ENCODE measurements at regions not wholly inside any gene's neighbourhood (a gene's known extent, or its start where the extent isn't known, plus 50 kb on each side); places are given as distances from the start of the nearest gene placed in this dataset.
A peak's percentile ranks its signal among the peaks of the same experiment; 100 is the strongest.

DNA sequence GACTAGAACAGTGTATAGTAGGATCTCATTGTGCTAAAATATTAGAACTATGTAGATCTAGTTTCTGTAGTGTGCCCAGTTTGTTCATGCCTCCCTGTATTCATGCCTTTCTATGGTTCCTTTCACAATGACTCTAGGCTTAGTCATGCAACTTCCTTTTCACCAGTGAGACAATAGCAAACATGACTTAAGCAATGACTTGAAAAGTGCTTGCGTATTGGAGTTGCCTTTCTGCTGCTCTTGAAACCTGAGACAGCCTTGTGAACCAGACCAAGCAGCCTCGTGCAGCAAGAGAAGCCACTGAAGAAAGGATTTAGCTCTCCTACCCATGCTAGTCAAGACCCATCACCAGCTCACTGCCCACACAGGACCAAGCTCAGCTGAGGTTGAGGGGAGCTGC is 294.5 kb upstream of the TAS2R1 start:
- H3K36me3 Mint-ChIP-seq (ENCODE audit: low read depth, unreplicated experiment), result no peaks in the 10 kb centered on the region
- H3K4me3 Mint-ChIP-seq (ENCODE audit: unreplicated experiment), result no peak overlapping the region
- TF ChIP-seq, protein P1, sequence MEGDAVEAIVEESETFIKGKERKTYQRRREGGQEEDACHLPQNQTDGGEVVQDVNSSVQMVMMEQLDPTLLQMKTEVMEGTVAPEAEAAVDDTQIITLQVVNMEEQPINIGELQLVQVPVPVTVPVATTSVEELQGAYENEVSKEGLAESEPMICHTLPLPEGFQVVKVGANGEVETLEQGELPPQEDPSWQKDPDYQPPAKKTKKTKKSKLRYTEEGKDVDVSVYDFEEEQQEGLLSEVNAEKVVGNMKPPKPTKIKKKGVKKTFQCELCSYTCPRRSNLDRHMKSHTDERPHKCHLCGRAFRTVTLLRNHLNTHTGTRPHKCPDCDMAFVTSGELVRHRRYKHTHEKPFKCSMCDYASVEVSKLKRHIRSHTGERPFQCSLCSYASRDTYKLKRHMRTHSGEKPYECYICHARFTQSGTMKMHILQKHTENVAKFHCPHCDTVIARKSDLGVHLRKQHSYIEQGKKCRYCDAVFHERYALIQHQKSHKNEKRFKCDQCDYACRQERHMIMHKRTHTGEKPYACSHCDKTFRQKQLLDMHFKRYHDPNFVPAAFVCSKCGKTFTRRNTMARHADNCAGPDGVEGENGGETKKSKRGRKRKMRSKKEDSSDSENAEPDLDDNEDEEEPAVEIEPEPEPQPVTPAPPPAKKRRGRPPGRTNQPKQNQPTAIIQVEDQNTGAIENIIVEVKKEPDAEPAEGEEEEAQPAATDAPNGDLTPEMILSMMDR (IDR thresholded peaks at IDR 0.05; ENCODE audit: unreplicated experiment), result no peak
- DNase-seq (ENCODE audit: low spot score), result no peak
- peaks cover 11% of the 10 kb centered on the region for H3K4me1 Mint-ChIP-seq (ENCODE audit: unreplicated experiment)
- H3K9me3 Mint-ChIP-seq (ENCODE audit: unreplicated experiment), result peaks cover 3% of the 10 kb centered on the region
- no peaks in the 10 kb centered on the region for H3K27me3 Mint-ChIP-seq (ENCODE audit: unreplicated experiment)
- H3K27ac Mint-ChIP-seq (ENCODE audit: unreplicated experiment), result no peak overlapping the region

DNA sequence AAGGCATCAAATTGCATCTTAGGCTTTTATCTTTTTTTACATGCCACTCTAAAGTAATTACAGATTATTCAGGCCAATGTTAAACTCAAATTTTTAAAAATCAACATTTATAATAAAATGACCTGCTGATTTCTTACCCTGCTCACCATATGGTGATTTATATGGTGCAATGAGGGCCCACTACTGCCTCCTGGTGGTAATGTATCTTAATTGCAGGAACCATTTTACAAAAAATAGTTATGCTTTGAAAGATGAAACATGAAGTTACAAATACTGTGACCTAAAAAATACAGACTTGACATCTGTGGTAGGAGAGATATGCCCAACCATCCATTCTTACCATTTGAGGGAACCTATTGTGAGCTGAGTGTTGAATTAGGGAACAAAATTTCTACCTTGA is 292.6 kb upstream of the TAS2R1 start:
- Mint-ChIP-seq H3K27me3 (ENCODE audit: unreplicated experiment) (no peaks in the 10 kb centered on the region), H3K27ac (ENCODE audit: unreplicated experiment) (no peak overlapping the region), H3K36me3 (ENCODE audit: low read depth, unreplicated experiment) (no peaks in the 10 kb centered on the region), H3K4me3 (ENCODE audit: unreplicated experiment) (no peak overlapping the region), H3K9me3 (ENCODE audit: unreplicated experiment) (peaks cover 3% of the 10 kb centered on the region), H3K4me1 (ENCODE audit: unreplicated experiment) (peaks cover 4% of the 10 kb centered on the region)
- no peak for DNase-seq (ENCODE audit: low spot score)
- TF ChIP-seq, protein P1 (IDR thresholded peaks at IDR 0.05; ENCODE audit: unreplicated experiment), result peak; percentile 72

DNA sequence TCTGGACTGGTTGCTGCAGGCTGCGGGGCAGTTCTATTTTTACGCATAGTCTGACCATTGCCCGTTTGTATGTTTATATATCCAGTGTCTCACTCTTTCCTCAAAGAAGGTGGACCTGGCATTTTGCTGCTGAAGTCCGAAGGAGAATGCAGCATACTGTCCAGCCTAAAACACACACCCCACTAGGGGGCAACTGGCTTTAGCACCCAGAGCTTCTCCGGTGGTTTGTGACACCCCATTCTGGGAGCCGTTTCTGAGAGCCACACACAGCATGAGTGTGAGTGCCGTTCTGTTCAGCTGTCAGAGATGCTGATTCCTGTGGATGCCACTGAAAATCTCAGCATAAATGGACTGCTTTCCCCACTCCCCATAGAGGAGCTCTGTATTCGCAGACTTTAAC is 290.5 kb upstream of the TAS2R1 start:
- Mint-ChIP-seq H3K36me3 (ENCODE audit: low read depth, unreplicated experiment) (no peaks in the 10 kb centered on the region), H3K4me1 (ENCODE audit: unreplicated experiment) (no peaks in the 10 kb centered on the region), H3K27me3 (ENCODE audit: unreplicated experiment) (no peaks in the 10 kb centered on the region), H3K4me3 (ENCODE audit: unreplicated experiment) (no peak overlapping the region), H3K27ac (ENCODE audit: unreplicated experiment) (no peak overlapping the region), H3K9me3 (ENCODE audit: unreplicated experiment) (peaks cover 3% of the 10 kb centered on the region)
- DNase-seq (ENCODE audit: low spot score), result no peak
- TF ChIP-seq, protein P1 (IDR thresholded peaks at IDR 0.05; ENCODE audit: unreplicated experiment), result no peak

DNA sequence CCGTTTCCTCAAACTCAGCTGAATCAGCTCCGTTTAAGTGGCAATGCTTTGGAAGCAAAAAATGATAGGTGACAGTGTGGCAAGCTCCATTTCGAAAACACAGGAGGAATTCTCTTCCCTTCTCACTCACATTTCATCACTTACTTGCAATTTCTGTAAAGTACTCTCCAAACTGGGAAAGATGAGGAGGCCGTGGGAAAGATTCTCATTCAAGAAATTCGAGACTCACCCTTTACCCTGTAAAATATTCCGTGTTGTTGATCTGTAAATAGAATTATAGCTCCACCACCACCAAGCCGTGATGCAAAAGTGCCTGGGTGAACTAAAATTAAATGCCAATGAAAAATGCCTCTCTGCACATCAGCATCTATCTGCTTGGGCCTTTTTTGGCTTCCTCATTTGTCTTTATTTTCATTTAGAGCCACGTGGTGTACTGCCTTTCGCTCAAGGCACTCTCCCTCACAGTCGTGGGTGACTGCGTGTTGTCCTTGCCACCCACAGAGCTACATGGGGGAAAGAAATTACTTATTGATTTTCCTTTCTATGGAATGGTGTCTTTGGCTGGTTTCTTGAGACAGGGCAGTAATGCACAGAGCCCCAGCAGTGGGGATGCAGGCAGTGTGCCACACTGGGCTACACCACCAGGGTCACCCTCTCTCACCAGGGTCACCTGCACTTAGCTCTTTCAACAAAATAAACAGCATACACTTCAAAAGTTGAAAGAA is 289.3 kb upstream of the TAS2R1 start:
- TF ChIP-seq, protein P1 (IDR thresholded peaks at IDR 0.05; ENCODE audit: unreplicated experiment), result no peak
- Mint-ChIP-seq H3K27ac (ENCODE audit: unreplicated experiment) (no peak overlapping the region), H3K36me3 (ENCODE audit: low read depth, unreplicated experiment) (no peaks in the 10 kb centered on the region), H3K9me3 (ENCODE audit: unreplicated experiment) (peaks cover 3% of the 10 kb centered on the region), H3K4me1 (ENCODE audit: unreplicated experiment) (no peaks in the 10 kb centered on the region), H3K4me3 (ENCODE audit: unreplicated experiment) (no peak overlapping the region), H3K27me3 (ENCODE audit: unreplicated experiment) (no peaks in the 10 kb centered on the region)
- DNase-seq (ENCODE audit: low spot score), result no peak

DNA sequence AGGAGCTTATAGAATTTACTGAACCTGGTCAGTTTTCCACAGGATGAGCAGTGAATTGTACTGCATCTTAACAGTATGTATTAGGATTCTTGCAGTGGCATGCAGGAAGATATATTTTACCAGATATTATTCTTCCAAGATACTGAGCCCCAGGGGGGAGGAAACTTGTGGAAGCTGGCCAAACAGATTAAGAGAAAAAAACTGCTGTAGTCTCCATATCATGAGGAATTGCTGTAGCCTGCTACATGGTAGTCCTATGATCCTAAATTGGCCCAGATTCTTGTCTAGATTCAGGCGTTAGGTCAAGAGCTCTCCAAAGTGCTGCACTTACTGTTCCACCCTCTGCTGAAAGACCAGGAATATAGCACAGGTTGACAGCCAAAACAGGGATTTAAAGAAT is 275.5 kb upstream of the TAS2R1 start:
- TF ChIP-seq, protein P1 (IDR thresholded peaks at IDR 0.05; ENCODE audit: unreplicated experiment), result no peak
- H3K9me3 Mint-ChIP-seq (ENCODE audit: unreplicated experiment), result no peaks in the 10 kb centered on the region
- H3K27me3 Mint-ChIP-seq (ENCODE audit: unreplicated experiment), result no peaks in the 10 kb centered on the region
- no peaks in the 10 kb centered on the region for H3K36me3 Mint-ChIP-seq (ENCODE audit: low read depth, unreplicated experiment)
- H3K4me3 Mint-ChIP-seq (ENCODE audit: unreplicated experiment), result no peak overlapping the region
- no peak overlapping the region for H3K27ac Mint-ChIP-seq (ENCODE audit: unreplicated experiment)
- peaks cover 3% of the 10 kb centered on the region for H3K4me1 Mint-ChIP-seq (ENCODE audit: unreplicated experiment)
- no peak for DNase-seq (ENCODE audit: low spot score)
